Gastrocnemius medialis (tissue), 4 donors: ENCODE measurements at regions not wholly inside any gene's neighbourhood (a gene's known extent, or its start where the extent isn't known, plus 50 kb on each side); places are given as distances from the start of the nearest gene placed in this dataset.

Experiments
- ATAC-seq, 2 donors: fragments of 150-250 bp; one replicate each; pipeline ENCODE4 v1.9.1; 2016
- DNase-seq, 2 donors: peaks; one replicate each; pipeline ENCODE4 v3.0.0-alpha.2; 2019
- H3K27ac ChIP-seq, 4 donors: fragments of 200-600 bp; sonication (generic); 1 replicate in 1 of 4; 2 replicates in 3 of 4; pipeline ENCODE4 v1.5.1; 2016 to 2018; ENCODE audit warnings: mild to moderate bottlenecking in 2 of 4, moderate library complexity in 1 of 4
- H3K27me3 ChIP-seq, 3 donors: fragments of 200-600 bp; sonication (generic) in 2 of 3; 1 replicate in 1 of 3; 2 replicates in 2 of 3; pipeline versions ENCODE4 v1.5.1 to v1.6.0; 2016 to 2019; ENCODE audit warnings: mild to moderate bottlenecking in 1 of 3, moderate library complexity in 1 of 3
- H3K36me3 ChIP-seq, 2 donors: fragments of 200-600 bp; sonication (generic) in 1 of 2; one replicate each; pipeline ENCODE4 v1.5.1; 2017 to 2018
- H3K4me1 ChIP-seq, 2 donors: fragments of 200-600 bp; sonication (generic) in 1 of 2; one replicate each; pipeline ENCODE4 v1.5.1; 2016 to 2017; ENCODE audit warnings: mild to moderate bottlenecking in 2 of 2
- H3K4me3 ChIP-seq, 4 donors: fragments of 200-600 bp; sonication (generic) in 3 of 4; 1 replicate in 1 of 4; 2 replicates in 3 of 4; pipeline ENCODE4 v1.5.1; 2016 to 2019; ENCODE audit warnings: mild to moderate bottlenecking in 2 of 4
- H3K9me3 ChIP-seq, 3 donors: fragments of 200-600 bp; sonication (generic) in 2 of 3; 1 replicate in 1 of 3; 2 replicates in 2 of 3; pipeline ENCODE4 v1.5.1; 2016 to 2019
- CTCF ChIP-seq, 5 experiments: fragments of 450-650 bp in 3 of 5; fragments of 200-600 bp in 2 of 5; sonication (generic) in 2 of 5; IDR thresholded peaks in 4 of 5; conservative IDR thresholded peaks in 1 of 5; 1 replicate in 4 of 5; 2 replicates in 1 of 5; pipeline ENCODE4 v1.5.1; 2016 to 2019; ENCODE audit warnings: antibody characterized with exemption in 5 of 5, mild to moderate bottlenecking in 3 of 5, moderate library complexity in 3 of 5
- POLR2A ChIP-seq, 2 donors: fragments of 450-650 bp; IDR thresholded peaks; one replicate each; pipeline ENCODE4 v1.6.1; 2017; ENCODE audit warnings: antibody characterized with exemption in 2 of 2, mild to moderate bottlenecking in 2 of 2, moderate library complexity in 2 of 2
- in situ Hi-C, 4 donors: fragments of 200-750 bp; cut with MboI; loops; one replicate each; pipeline versions ENCODE4 v1.15.0 to v1.8.0; 2017; ENCODE audit warnings: low sequenced_read_pairs in 4 of 4
- intact Hi-C: fragments of 100-400 bp; cut with DNase I; formaldehyde crosslinking; loops from one replicate; pipeline ENCODE4 v1.15.1; 2023; ENCODE audit warnings: low total_unique reads

- in situ Hi-C loops: no loop called here
- intact Hi-C loops: no loop called here
- peak overlapping the region; percentile 45 to 77 (median 58) for H3K27ac ChIP-seq
- H3K27me3 ChIP-seq: no peaks in the 10 kb centered on the region
- peaks cover 0 to 11% of the 10 kb centered on the region in 2 donors for H3K4me1 ChIP-seq
- DNase-seq: peak; percentile 5 to 37
- peak; percentile 64 to 81 for ATAC-seq
- TF ChIP-seq CTCF (IDR thresholded peaks at IDR 0.05 in 4 of 5, conservative IDR thresholded peaks at IDR 0.05 in 1 of 5) (no peak), POLR2A (IDR thresholded peaks at IDR 0.05) (no peak)
- no peaks in the 10 kb centered on the region for H3K36me3 ChIP-seq
- H3K4me3 ChIP-seq: peak overlapping the region; percentile 59 to 73 (median 62)
- H3K9me3 ChIP-seq: no peaks in the 10 kb centered on the region
These were observed 347.2 kb downstream of the ZNF536 start for GRCh38 chr19:30719189-30719998.

GRCh38 chr19:30718707-30719106 is 346.5 kb downstream of the ZNF536 start:
- no peaks in the 10 kb centered on the region for H3K27me3 ChIP-seq
- in situ Hi-C loops: no loop called here
- peaks cover 0 to 11% of the 10 kb centered on the region in 2 donors for H3K4me1 ChIP-seq
- peak overlapping the region; percentile 59 to 73 (median 62) for H3K4me3 ChIP-seq
- no peak for DNase-seq
- no peak for TF ChIP-seq CTCF (IDR thresholded peaks at IDR 0.05 in 4 of 5, conservative IDR thresholded peaks at IDR 0.05 in 1 of 5)
- TF ChIP-seq POLR2A (IDR thresholded peaks at IDR 0.05): no peak
- intact Hi-C loops: no loop called here
- no peak for ATAC-seq
- H3K36me3 ChIP-seq: no peaks in the 10 kb centered on the region
- H3K27ac ChIP-seq: peak overlapping the region in 3 of 4 donors; percentile 45 to 77 (median 64)
- no peaks in the 10 kb centered on the region for H3K9me3 ChIP-seq

GRCh38 chr19:30718014-30718413 is 345.8 kb downstream of the ZNF536 start:
- no peak overlapping the region for H3K4me3 ChIP-seq
- no peaks in the 10 kb centered on the region for H3K36me3 ChIP-seq
- no peak for DNase-seq
- in situ Hi-C loops: no loop called here
- intact Hi-C loops: no loop called here
- TF ChIP-seq POLR2A (IDR thresholded peaks at IDR 0.05) (no peak), CTCF (IDR thresholded peaks at IDR 0.05 in 4 of 5, conservative IDR thresholded peaks at IDR 0.05 in 1 of 5) (no peak)
- H3K4me1 ChIP-seq: peaks cover 0 to 11% of the 10 kb centered on the region in 2 donors
- no peak overlapping the region for H3K27ac ChIP-seq
- H3K9me3 ChIP-seq: no peaks in the 10 kb centered on the region
- ATAC-seq: no peak
- H3K27me3 ChIP-seq: no peaks in the 10 kb centered on the region

- DNase-seq (no peak), ATAC-seq (no peak)
- Histone ChIP-seq H3K4me3 (no peak overlapping the region), H3K4me1 (peaks cover 0 to 11% of the 10 kb centered on the region in 2 donors), H3K27ac (no peak overlapping the region), H3K27me3 (peaks cover 0 to 2% (median 0%) of the 10 kb centered on the region in 3 donors), H3K9me3 (no peaks in the 10 kb centered on the region), H3K36me3 (no peaks in the 10 kb centered on the region)
- in situ Hi-C loops: no loop called here
- intact Hi-C loops: no loop called here
- TF ChIP-seq CTCF (IDR thresholded peaks at IDR 0.05 in 4 of 5, conservative IDR thresholded peaks at IDR 0.05 in 1 of 5): no peak
- no peak for TF ChIP-seq POLR2A (IDR thresholded peaks at IDR 0.05)
These were observed 345.2 kb downstream of the ZNF536 start for GRCh38 chr19:30717381-30717780.
